ENCODE measurements at regions not wholly inside any gene's neighbourhood (a gene's known extent, or its start where the extent isn't known, plus 50 kb on each side); places are given as distances from the start of the nearest gene placed in this dataset.

DNA sequence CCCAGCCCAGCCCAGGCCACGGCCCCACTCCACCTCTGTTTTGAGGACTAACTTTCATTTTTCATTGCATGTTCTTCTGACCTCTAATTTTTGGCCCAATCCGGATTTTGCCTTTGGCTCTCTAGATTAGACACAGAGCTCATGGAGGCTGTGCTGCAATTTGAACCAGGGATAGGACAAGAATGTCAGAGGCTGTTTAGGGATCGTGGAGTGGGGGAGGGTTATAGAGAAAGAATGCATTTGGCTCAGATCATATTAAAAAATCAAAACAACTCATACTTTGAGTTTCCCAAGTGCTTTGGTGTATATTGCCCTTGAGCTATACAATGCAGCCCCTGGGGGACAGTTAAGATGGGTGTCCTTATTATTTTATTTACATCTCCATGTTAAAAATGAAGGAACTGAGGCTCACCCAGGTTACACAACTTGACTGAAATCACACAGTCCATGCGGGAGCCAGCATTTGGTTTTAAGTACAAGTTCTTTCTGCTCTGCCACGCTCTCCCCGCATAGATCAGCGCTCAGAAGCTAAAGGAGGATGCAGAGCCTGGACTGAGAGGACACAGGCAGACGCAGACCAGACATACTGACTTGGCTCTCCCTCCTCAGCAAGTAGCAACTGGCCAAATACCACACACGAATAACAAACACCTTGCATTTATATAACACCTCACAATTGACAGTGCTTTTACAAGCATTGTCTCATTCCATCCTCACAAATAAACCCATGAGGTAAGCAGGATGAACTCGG is 126.4 kb upstream of the RAI14 start:
- DNase-seq (ENCODE audit: low read depth in 2 of 2, low spot score in 1 of 2): no peak

- DNase-seq (ENCODE audit: low read depth in 2 of 2, low spot score in 1 of 2): no peak
Measured at GRCh38 chr5:34530637-34531036, 125.5 kb upstream of the RAI14 start.

DNA sequence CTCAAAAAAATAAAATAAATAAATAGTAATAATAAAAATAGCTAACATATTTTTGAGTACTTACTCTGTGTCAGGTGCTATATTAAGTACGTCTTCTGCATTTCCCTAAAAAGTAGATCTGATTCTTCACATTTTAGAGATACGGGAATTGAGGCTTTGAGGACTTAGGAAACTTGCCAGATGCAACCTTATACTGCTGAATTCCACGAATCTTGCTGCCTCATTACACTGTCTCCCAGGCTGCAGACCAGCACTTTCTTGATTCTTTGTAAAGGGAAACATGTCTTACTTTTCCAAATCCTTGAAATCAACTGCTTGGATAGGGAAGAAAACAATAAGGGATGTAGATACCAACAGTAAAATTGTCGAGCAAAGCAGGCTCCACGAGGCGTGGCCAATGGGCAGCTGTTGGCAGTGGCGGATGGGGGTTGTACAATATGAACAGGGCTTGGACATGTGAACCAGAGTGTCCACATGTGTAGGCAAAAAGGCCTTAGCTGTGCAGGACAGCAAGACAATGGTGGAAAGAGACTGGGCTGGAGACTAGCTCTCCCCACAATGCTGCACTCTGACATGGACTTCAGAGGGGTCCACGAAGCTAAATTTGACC is 124.3 kb upstream of the RAI14 start:
- no peak for DNase-seq (ENCODE audit: low read depth in 2 of 2, low spot score in 1 of 2)

- DNase-seq (ENCODE audit: low read depth in 2 of 2, low spot score in 1 of 2): no peak
Measured at GRCh38 chr5:34533582-34534522, 122.3 kb upstream of the RAI14 start.

DNA sequence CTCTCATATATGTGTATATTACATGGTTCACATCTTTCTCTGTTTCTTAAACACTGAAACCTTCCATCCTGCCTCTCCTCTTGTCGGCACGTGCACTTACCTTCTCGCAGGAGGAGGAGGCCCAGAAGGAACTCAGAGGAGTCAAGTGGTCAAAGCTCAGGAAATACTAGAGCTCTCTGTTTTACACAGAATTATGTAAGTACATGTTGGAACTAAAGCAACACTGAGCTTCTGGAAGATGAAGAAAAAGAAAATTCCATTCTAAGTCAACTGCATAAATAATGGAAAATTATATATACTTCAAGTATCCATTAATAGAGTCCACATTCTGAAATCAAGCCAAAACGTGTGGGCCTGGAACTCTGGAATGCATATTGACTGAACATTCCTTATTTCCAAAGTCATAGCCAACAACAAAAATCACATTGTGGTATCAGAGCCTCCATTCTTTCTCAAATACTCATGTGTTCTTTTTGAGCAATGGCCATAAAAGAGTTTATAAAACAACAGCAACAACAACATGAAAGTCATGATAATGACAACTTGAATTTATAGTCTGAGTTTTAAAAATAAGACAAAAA is 121.5 kb upstream of the RAI14 start:
- DNase-seq (ENCODE audit: low read depth in 2 of 2, low spot score in 1 of 2): no peak

GRCh38 chr5:34535433-34535832 is 120.7 kb upstream of the RAI14 start:
- DNase-seq (ENCODE audit: low read depth in 2 of 2, low spot score in 1 of 2): no peak

- DNase-seq (ENCODE audit: low read depth in 2 of 2, low spot score in 1 of 2): no peak
Measured at GRCh38 chr5:34535944-34536623, 120.0 kb upstream of the RAI14 start.

DNA sequence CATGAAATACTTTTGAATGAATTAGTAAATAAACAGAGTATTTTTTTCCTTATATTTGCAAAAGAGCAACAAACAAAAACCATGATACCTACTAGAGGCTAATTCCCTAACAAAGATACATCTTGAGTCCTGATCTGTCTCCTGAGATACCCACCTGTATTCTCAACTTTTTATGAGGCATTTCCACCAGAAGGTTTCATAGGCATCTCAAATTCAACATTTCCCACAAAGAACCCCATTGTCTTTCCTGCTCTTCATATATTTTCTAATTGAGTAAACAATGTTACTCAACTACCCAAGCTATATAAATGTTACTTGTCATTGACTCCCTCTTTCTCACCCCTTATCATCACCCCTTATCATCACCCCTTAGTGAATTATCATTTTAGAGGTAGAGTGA is 119.4 kb upstream of the RAI14 start:
- no peak for DNase-seq (ENCODE audit: low read depth in 2 of 2, low spot score in 1 of 2)

DNA sequence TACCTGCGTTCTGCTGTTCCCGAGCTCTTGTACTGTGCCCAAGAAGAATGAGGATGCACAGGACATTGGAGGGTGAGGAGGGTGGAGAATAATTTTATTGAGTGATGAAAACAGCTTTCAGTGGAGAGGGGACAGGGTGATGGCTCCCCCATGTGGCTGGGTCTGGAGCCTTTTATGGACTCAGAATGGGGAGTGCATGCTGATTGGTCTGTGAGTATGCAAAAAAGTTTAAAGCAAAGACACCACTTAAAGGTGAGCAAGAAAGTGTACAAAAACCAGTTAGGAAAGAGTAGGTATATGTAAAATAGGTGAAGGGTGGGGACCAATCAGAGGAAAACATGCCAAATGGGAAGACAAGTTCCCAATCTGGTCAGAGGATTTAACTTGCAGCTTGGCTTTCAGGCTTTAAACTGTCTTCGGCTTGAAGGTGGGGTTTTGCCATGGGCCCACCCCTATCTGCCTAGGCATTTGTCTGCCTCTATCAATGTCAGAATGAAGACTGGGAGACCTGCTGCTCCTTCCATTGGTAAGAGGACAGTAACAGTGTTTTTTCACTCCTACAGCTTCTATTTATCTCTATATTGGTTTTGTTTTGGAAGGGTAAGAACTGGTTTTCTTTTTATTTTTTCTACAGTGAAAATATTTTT is 118.0 kb upstream of the RAI14 start:
- DNase-seq (ENCODE audit: low read depth in 2 of 2, low spot score in 1 of 2): no peak

GRCh38 chr5:34539183-34539582 is 116.9 kb upstream of the RAI14 start:
- DNase-seq (ENCODE audit: low read depth in 2 of 2, low spot score in 1 of 2): no peak

DNA sequence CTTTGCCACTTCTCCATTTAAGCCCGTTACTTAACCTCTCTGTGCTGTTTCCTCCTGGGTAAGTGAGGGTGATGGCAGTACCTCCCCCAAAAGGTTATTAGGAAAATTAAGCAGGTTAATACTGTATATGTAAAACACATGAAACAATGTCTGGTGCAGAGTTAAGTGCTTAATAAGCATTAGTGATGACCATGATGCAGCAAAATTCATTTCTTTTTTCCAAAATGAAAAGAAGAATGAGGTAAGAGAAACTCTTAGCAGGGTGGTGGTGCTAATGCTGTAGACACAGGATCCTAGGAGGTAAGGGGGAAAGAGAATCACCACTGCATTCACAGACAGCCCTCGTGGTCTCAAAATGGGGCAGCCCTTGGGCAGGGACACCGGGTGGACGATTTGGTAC is 115.1 kb upstream of the RAI14 start:
- no peak for DNase-seq (ENCODE audit: low read depth in 2 of 2, low spot score in 1 of 2)

DNA sequence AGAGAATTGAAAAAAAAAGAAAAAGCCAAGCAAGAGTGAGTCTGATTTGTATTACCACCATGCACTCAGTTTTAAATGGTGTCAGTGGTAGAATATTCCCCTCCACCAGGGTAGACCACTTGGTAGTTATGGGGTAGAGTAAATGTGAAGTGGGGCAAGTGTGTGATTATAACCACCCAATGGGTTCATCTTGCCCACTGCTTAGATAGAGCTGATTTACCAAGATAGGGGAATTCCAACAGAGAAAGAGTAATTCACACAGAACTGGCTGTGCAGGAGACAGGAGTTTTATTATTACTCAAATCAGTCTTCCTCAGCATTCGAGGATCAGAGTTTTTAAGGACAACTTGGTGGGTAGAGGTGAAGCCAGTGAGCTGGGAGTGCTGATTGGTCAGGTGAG is 113.3 kb upstream of the RAI14 start:
- no peak for DNase-seq (ENCODE audit: low read depth in 2 of 2, low spot score in 1 of 2)

DNA sequence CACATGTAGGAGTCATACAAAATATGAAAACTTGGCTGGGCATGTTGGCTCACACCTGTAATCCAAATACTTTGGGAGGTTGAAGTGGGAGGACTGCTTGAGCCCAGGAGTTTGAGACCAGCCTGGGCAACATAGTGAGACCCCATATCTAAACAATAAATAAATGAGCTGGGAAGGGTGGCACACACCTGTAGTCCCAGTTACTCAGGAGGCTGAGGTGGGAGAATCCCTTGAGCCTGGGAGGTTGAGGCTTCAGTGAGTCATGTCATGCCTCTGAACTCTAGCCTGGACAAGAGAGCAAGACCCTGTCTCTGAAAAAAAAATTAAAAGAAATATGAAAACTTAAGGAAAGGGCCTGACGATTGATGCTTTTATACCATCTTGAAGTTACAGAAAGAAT is 112.4 kb upstream of the RAI14 start:
- no peak for DNase-seq (ENCODE audit: low read depth in 2 of 2, low spot score in 1 of 2)

DNA sequence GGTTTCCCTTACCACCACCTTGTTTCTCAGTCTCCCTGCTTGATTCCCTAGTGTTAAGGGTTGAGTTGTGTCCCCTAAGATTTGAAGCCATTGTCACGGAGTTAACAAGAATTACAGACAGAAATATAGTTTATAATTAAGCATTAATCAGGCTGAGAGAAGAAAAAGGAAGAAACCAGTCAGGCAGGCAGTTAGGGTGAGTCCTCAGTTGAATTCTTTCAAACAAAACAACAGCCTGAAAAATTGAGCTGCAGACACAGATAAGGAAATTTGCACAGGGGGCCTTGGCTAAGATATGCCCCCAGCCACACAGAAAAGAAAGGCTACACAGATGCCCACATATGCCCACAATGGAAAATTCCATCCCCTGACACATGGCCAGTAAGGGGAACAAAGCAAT is 111.7 kb upstream of the RAI14 start:
- DNase-seq (ENCODE audit: low read depth in 2 of 2, low spot score in 1 of 2): no peak

- DNase-seq (ENCODE audit: low read depth in 2 of 2, low spot score in 1 of 2): no peak
Measured at GRCh38 chr5:34545164-34545563, 111.0 kb upstream of the RAI14 start.

DNA sequence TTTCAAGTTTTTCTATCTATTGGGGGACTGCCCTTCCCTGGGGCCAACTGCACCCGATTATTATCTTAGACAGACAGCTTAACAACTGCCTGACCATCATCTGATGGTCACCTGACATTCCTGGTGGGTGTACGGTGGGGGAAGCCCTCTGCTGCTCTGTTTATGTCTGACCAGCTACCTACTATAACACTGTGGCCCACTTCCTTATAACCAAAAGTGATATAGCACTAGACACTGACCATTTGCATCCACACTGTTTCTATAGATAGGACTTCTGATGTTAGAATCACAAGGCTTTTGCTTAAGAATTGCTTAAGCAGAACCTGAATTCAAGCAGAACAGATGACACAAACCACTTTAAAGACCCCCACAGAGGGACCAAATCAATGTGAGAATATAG is 110.5 kb upstream of the RAI14 start:
- no peak for DNase-seq (ENCODE audit: low read depth in 2 of 2, low spot score in 1 of 2)

DNA sequence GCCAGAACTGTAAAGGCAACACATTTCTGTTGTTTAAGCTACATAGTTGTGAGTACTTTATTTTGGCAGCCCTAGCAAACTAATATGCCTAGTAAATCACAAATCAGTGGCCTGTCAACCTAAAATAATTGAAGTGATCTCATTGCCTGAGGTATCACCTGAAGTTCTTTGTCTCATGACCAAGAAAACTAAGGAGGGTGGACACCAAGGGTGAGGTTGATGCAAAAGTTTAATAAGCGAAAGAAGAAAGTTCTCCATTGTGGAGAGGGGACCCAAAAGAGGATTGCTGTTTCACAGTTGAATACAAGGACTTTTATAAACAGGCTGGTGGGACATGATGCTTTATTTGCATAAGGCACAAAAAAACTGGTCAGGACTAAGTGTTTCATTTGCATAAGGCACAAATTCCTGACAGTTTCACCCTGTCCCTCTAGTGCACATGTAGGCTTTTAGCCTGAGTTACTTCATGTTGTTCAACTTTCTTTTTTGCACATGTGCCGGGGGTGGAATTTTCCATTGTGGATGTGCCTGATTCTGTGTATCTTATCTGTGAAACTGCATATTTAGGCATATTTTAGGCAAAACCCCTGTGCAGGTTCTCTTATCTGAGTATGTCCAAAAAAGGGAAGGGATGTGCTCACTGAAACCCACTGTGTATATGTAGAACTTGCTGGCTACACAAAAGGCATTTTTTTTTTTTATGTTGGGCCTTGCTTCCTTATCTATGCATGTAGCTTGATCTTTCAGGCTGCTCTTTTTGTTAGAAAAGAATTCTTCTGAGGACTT is 108.6 kb upstream of the RAI14 start:
- DNase-seq (ENCODE audit: low read depth in 2 of 2, low spot score in 1 of 2): no peak

- DNase-seq (ENCODE audit: low read depth in 2 of 2, low spot score in 1 of 2): no peak
Measured at GRCh38 chr5:34548086-34548403, 108.1 kb upstream of the RAI14 start.

- DNase-seq (ENCODE audit: low read depth in 2 of 2, low spot score in 1 of 2): no peak
Measured at GRCh38 chr5:34550247-34550646, 105.9 kb upstream of the RAI14 start.

GRCh38 chr5:34550964-34551363 is 105.2 kb upstream of the RAI14 start:
- no peak for DNase-seq (ENCODE audit: low read depth in 2 of 2, low spot score in 1 of 2)

All from stimulated activated CD8-positive, alpha-beta memory T cell treated with anti-CD3 and anti-CD28 coated beads, Interleukin-4, amount 100 ng/mL, for 4 hours (primary cell).